HepG2 (cell line): ENCODE measurements at regions not wholly inside any gene's neighbourhood (a gene's known extent, or its start where the extent isn't known, plus 50 kb on each side); places are given as distances from the start of the nearest gene placed in this dataset.

Source experiments
- ATAC-seq: fragments of 200-7000 bp; cut with Tn5 transposase; 3 replicates; pipeline ENCODE4 v1.9.1; 2020; ENCODE audit warnings: mild to moderate bottlenecking, moderate library complexity
- BruUV-seq: library from RNA; stranded (reverse); fragments of 400-500 nt; replicated peaks from 2 replicates; lab custom pipeline; 2021; lab: Mats Ljungman, UMichigan
- CTCF ChIA-PET: fragments of 300-600 bp; formaldehyde crosslinking; extraction: SDS; loops from one replicate; lab custom pipeline; 2021; ENCODE audit warnings: low total read pairs, inconsistent platforms, low intra/inter-chr PET ratio; lab: Yijun Ruan, JAX
- POLR2A ChIA-PET: fragments of 350-600 bp; sonication (Branson Sonifier 250); formaldehyde crosslinking; loops from one replicate; lab custom pipeline; 2020; ENCODE audit warnings: antibody characterized with exemption, inconsistent platforms; lab: Yijun Ruan, JAX
- DNase-seq: peaks from one replicate; pipeline ENCODE4 v3.0.0-alpha.2; 2015; ENCODE audit warnings: low spot score
- FAIRE-seq: peaks from 3 replicates; lab custom pipeline; 2011; peaks lifted over from hg19 to GRCh38; lab: Jason Lieb, UNC
- H2AFZ ChIP-seq: one replicate; pipeline ENCODE4 v1.6.1; 2011; ENCODE audit warnings: low read length, inconsistent platforms
- H3K27ac ChIP-seq: fragments of 300-600 bp; 3 replicates; pipeline ENCODE4 v1.8.0; 2011; ENCODE audit warnings: mixed run types, mild to moderate bottlenecking, mixed read lengths, low read length, inconsistent platforms; ENCODE audit not compliant: insufficient read depth; ENCODE audit errors: extremely low read length
- H3K27me3 ChIP-seq, 2 experiments: fragments of 200-600 bp in 1 of 2; 2 replicates in 1 of 2; 3 replicates in 1 of 2; pipeline versions ENCODE4 v1.6.0 to v1.8.0; 2011; ENCODE audit warnings: low read length in 2 of 2, mild to moderate bottlenecking in 2 of 2, moderate library complexity in 2 of 2, inconsistent platforms in 1 of 2; ENCODE audit not compliant: insufficient read depth in 2 of 2, control insufficient read depth in 1 of 2
- H3K36me3 ChIP-seq, 2 experiments: fragments of 200-600 bp in 1 of 2; replicated peaks in 1 of 2; 2 replicates in 1 of 2; 3 replicates in 1 of 2; pipeline versions ENCODE4 v1.5.1 to v1.8.0; 2011; ENCODE audit warnings: low read length in 2 of 2, inconsistent platforms in 1 of 2; ENCODE audit not compliant: insufficient read depth in 2 of 2, control insufficient read depth in 1 of 2
- H3K4me1 ChIP-seq: 2 replicates; pipeline ENCODE4 v1.5.1; 2012; ENCODE audit warnings: low read length, inconsistent platforms; ENCODE audit not compliant: insufficient read depth
- H3K4me2 ChIP-seq: 2 replicates; pipeline ENCODE4 v1.6.0; 2011; ENCODE audit warnings: low read depth, low read length, inconsistent platforms
- H3K4me3 ChIP-seq, 3 experiments: fragments of 200-600 bp in 1 of 3; sonication (generic), shearing (Covaris generic) in 1 of 3; replicated peaks in 1 of 3; 2 replicates each; pipeline ENCODE4 v1.5.1; 2011 to 2016; ENCODE audit warnings: low read length in 3 of 3, inconsistent platforms in 2 of 3, low read depth in 2 of 3, mild to moderate bottlenecking in 2 of 3, control low read depth in 1 of 3, mixed read lengths in 1 of 3; ENCODE audit not compliant: insufficient read depth in 1 of 3
- H3K79me2 ChIP-seq: one replicate; pipeline ENCODE4 v1.6.1; 2011; ENCODE audit warnings: low read length, inconsistent platforms; ENCODE audit not compliant: insufficient read depth
- H3K9ac ChIP-seq: 2 replicates; pipeline ENCODE4 v1.6.0; 2011; ENCODE audit warnings: mild to moderate bottlenecking, low read depth, low read length, inconsistent platforms; ENCODE audit not compliant: insufficient read depth
- H3K9me3 ChIP-seq: 2 replicates; pipeline ENCODE4 v1.5.1; 2012; ENCODE audit warnings: mild to moderate bottlenecking, low read length
- H4K20me1 ChIP-seq: 2 replicates; pipeline ENCODE4 v1.6.0; 2011; ENCODE audit warnings: inconsistent platforms, mild to moderate bottlenecking, low read length, moderate library complexity; ENCODE audit not compliant: insufficient read depth
- ATM ChIP-seq: fragments of 450-650 bp; IDR thresholded peaks from 2 replicates; pipeline ENCODE4 v1.7.1; 2017; ENCODE audit warnings: mild to moderate bottlenecking, borderline replicate concordance
- CEBPB ChIP-seq: IDR thresholded peaks from 2 replicates; pipeline ENCODE4 v1.6.1; 2011; ENCODE audit warnings: low read depth, low read length, improper control_type of control experiment, borderline replicate concordance
- ELF3 ChIP-seq: IDR thresholded peaks from 2 replicates; pipeline ENCODE4 v1.6.1; 2016; ENCODE audit warnings: missing genetic modification reagents, missing compliant biosample characterization
- ERF ChIP-seq: IDR thresholded peaks from 2 replicates; pipeline ENCODE4 v1.6.1; 2018; ENCODE audit warnings: missing biosample characterization, missing genetic modification reagents
- FOXA1 ChIP-seq, 2 experiments: fragments of 450-650 bp in 1 of 2; sonication (generic) in 1 of 2; formaldehyde crosslinking in 1 of 2; IDR thresholded peaks; 2 replicates each; pipeline versions ENCODE4 v1.4.0 to v1.6.1; 2016 to 2020; ENCODE audit warnings: missing genetic modification reagents in 1 of 2
- HDAC1 ChIP-seq: sonication (generic); formaldehyde crosslinking; IDR thresholded peaks from 2 replicates; pipeline ENCODE4 v1.5.1; 2020; ENCODE audit warnings: mild to moderate bottlenecking, missing genetic modification reagents
- IRX3 ChIP-seq: sonication (generic); formaldehyde crosslinking; IDR thresholded peaks from 2 replicates; pipeline ENCODE4 v1.8.1; 2023; ENCODE audit warnings: mild to moderate bottlenecking, low read depth, missing genetic modification reagents, borderline replicate concordance
- MEF2D ChIP-seq: sonication (generic); formaldehyde crosslinking; IDR thresholded peaks from 2 replicates; pipeline ENCODE4 v1.5.1; 2020; ENCODE audit warnings: mild to moderate bottlenecking, missing genetic modification reagents
- RCOR2 ChIP-seq: IDR thresholded peaks from 2 replicates; pipeline ENCODE4 v1.6.1; 2016; ENCODE audit warnings: missing biosample characterization, missing genetic modification reagents
- ZFP36L1 ChIP-seq: sonication (generic); formaldehyde crosslinking; IDR thresholded peaks from 2 replicates; pipeline ENCODE4 v1.8.0; 2022; ENCODE audit warnings: mild to moderate bottlenecking, missing genetic modification reagents, moderate library complexity
- ZNF282 ChIP-seq: fragments of 450-650 bp; IDR thresholded peaks from 2 replicates; pipeline ENCODE4 v1.6.1; 2018; ENCODE audit not compliant: partially characterized antibody
- ZNF547 ChIP-seq: sonication (generic); formaldehyde crosslinking; IDR thresholded peaks from 2 replicates; pipeline ENCODE4 v1.5.1; 2020; ENCODE audit warnings: mild to moderate bottlenecking, missing genetic modification reagents
- ZNF563 ChIP-seq: sonication (generic); formaldehyde crosslinking; IDR thresholded peaks from 2 replicates; pipeline ENCODE4 v1.8.0; 2022; ENCODE audit warnings: mild to moderate bottlenecking, moderate library complexity, missing genetic modification reagents
- ZNF577 ChIP-seq: sonication (generic); formaldehyde crosslinking; IDR thresholded peaks from 2 replicates; pipeline ENCODE4 v1.4.0; 2020; ENCODE audit warnings: mild to moderate bottlenecking, low read depth, missing genetic modification reagents, borderline replicate concordance
- ZNF629 ChIP-seq: sonication (generic); formaldehyde crosslinking; conservative IDR thresholded peaks from 2 replicates; pipeline ENCODE4 v1.5.0; 2020; ENCODE audit warnings: missing genetic modification reagents
- ZNF83 ChIP-seq: sonication (generic); formaldehyde crosslinking; IDR thresholded peaks from 2 replicates; pipeline ENCODE4 v1.4.0; 2020; ENCODE audit warnings: missing genetic modification reagents, mild to moderate bottlenecking, borderline replicate concordance
- ZNF841 ChIP-seq: sonication (generic); formaldehyde crosslinking; IDR thresholded peaks from 2 replicates; pipeline ENCODE4 v1.8.1; 2023; ENCODE audit warnings: missing genetic modification reagents, borderline replicate concordance
- WGBS: methylation state at CpG from one replicate; pipeline ENCODE4 v1.1.6; 2017; ENCODE audit warnings: low lambda C conversion rate; 5-methylcytosine and 5-hydroxymethylcytosine counted together
- in situ Hi-C: cut with HindIII; loops from 2 replicates; pipeline ENCODE4 v1.10.0; 2017; ENCODE audit warnings: low pct_unique_long_range_greater_than_20kb; ENCODE audit not compliant: extremely low pct_ligation_motif_present
- intact Hi-C: fragments of 100-400 bp; cut with micrococcal nuclease; formaldehyde crosslinking; loops from one replicate; pipeline ENCODE4 v1.10.0; 2022; ENCODE audit not compliant: unreplicated experiment
- TF ChIP-seq, protein P1 (sequence below): sonication (generic); formaldehyde crosslinking; conservative IDR thresholded peaks from 2 replicates; pipeline ENCODE4 v1.4.0; 2020; ENCODE audit warnings: missing genetic modification reagents
- TF ChIP-seq, protein P2 (sequence below): sonication (generic); formaldehyde crosslinking; IDR thresholded peaks from 2 replicates; pipeline ENCODE4 v1.5.1; 2020; ENCODE audit warnings: mild to moderate bottlenecking, missing genetic modification reagents
- TF ChIP-seq, protein P3 (sequence below): sonication (generic); formaldehyde crosslinking; IDR thresholded peaks from 2 replicates; pipeline ENCODE4 v1.9.0; 2021; ENCODE audit warnings: missing genetic modification reagents, mild to moderate bottlenecking, borderline replicate concordance

DNA sequence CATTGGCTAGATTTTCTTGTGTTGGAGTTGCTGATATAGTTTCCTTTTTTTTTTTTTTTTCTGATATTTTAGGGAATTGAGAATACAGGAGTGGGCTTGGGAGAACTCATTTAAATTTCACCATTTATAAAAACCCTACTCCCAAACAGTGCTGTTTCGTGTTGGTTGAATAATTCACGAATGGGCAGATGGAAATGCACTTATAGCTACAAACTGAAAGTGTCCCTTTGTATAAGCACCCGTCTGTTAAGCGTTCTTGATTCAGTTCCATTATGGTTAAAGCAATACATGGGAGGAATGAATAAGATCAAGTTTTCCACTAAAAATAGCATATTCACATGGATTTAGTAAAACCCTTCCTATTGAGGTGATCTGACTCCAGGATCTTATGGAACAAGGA lies 122.2 kb upstream of the ARG1 start:
- CTCF ChIA-PET = no interaction called here

More for the DNA sequence above, 122.2 kb upstream of the ARG1 start:
- WGBS = 33% methylated on average over 4 of the region's 4 CpGs
- in situ Hi-C loops (no loop called here), intact Hi-C loops (no loop called here)
- Histone ChIP-seq H3K36me3 (no peaks in the 10 kb centered on the region), H3K4me2 (no peak overlapping the region), H3K9me3 (no peaks in the 10 kb centered on the region), H3K27me3 (no peaks in the 10 kb centered on the region; a peak in 1 of 5 replicates), H3K4me1 (no peaks in the 10 kb centered on the region), H3K27ac (no peak overlapping the region), H3K4me3 (no peak overlapping the region), H3K9ac (no peak overlapping the region), H4K20me1 (no peaks in the 10 kb centered on the region), H3K79me2 (no peaks in the 10 kb centered on the region), H2AFZ (no peak overlapping the region)
- POLR2A ChIA-PET = no interaction called here
- ATAC-seq (no peak), DNase-seq (no peak), FAIRE-seq (no peak)
- BruUV-seq = no TSS peak
- TF ChIP-seq, protein P1, sequence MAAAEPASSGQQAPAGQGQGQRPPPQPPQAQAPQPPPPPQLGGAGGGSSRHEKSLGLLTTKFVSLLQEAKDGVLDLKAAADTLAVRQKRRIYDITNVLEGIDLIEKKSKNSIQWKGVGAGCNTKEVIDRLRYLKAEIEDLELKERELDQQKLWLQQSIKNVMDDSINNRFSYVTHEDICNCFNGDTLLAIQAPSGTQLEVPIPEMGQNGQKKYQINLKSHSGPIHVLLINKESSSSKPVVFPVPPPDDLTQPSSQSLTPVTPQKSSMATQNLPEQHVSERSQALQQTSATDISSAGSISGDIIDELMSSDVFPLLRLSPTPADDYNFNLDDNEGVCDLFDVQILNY (CRISPR knock-in tag) = no peak
- TF ChIP-seq ZNF841 (CRISPR knock-in tag) = no peak
- TF ChIP-seq ELF3 (CRISPR knock-in tag) = no peak
- no peak for TF ChIP-seq ERF (CRISPR knock-in tag)
- TF ChIP-seq RCOR2 (CRISPR knock-in tag) = no peak
- TF ChIP-seq FOXA1 (IDR thresholded peaks at IDR 0.05) = no peak
- TF ChIP-seq FOXA1 (CRISPR knock-in tag; IDR thresholded peaks at IDR 0.05) = no peak
- no peak for TF ChIP-seq MEF2D (CRISPR knock-in tag)
- no peak for TF ChIP-seq ZNF83 (CRISPR knock-in tag)
- TF ChIP-seq ZNF563 = no peak
- TF ChIP-seq ZNF629 (CRISPR knock-in tag) = no peak
- TF ChIP-seq, protein P2, sequence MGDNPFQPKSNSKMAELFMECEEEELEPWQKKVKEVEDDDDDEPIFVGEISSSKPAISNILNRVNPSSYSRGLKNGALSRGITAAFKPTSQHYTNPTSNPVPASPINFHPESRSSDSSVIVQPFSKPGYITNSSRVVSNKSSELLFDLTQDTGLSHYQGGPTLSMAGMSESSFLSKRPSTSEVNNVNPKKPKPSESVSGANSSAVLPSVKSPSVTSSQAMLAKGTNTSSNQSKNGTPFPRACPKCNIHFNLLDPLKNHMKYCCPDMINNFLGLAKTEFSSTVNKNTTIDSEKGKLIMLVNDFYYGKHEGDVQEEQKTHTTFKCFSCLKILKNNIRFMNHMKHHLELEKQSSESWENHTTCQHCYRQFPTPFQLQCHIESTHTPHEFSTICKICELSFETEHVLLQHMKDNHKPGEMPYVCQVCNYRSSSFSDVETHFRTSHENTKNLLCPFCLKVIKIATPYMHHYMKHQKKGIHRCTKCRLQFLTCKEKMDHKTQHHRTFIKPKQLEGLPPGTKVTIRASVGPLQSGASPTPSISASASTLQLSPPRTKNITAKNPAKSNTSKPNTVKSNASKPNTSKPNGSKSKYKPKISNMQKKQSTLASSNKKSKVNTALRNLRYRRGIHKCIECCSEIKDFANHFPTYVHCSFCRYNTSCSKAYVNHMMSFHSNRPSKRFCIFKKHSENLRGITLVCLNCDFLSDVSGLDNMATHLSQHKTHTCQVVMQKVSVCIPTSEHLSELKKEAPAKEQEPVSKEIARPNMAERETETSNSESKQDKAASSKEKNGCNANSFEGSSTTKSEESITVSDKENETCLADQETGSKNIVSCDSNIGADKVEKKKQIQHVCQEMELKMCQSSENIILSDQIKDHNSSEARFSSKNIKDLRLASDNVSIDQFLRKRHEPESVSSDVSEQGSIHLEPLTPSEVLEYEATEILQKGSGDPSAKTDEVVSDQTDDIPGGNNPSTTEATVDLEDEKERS (CRISPR knock-in tag) = no peak
- no peak for TF ChIP-seq ZFP36L1
- no peak for TF ChIP-seq ZNF547 (CRISPR knock-in tag)
- TF ChIP-seq ZNF282 = no peak
- no peak for TF ChIP-seq ZNF577 (CRISPR knock-in tag)
- no peak for TF ChIP-seq CEBPB
- TF ChIP-seq, protein P3, sequence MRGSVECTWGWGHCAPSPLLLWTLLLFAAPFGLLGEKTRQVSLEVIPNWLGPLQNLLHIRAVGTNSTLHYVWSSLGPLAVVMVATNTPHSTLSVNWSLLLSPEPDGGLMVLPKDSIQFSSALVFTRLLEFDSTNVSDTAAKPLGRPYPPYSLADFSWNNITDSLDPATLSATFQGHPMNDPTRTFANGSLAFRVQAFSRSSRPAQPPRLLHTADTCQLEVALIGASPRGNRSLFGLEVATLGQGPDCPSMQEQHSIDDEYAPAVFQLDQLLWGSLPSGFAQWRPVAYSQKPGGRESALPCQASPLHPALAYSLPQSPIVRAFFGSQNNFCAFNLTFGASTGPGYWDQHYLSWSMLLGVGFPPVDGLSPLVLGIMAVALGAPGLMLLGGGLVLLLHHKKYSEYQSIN (CRISPR knock-in tag) = no peak
- no peak for TF ChIP-seq HDAC1 (CRISPR knock-in tag)
- no peak for TF ChIP-seq ATM
- TF ChIP-seq IRX3 = no peak
